HG03342 (cell line): ENCODE measurements at regions not wholly inside any gene's neighbourhood (a gene's known extent, or its start where the extent isn't known, plus 50 kb on each side); places are given as distances from the start of the nearest gene placed in this dataset.
A peak's percentile ranks its signal among the peaks of the same experiment; 100 is the strongest.
"Not testable (repeated sequence)": the region's sequence is repeated elsewhere in the genome, so short reads cannot be mapped to it uniquely, and the experiment has no call there.

Source experiments
- ATAC-seq: cut with Tn5 transposase; IDR thresholded peaks from one replicate; pipeline ENCODE4 v1.9.1; 2021; ENCODE audit warnings: mild to moderate bottlenecking, moderate library complexity; ENCODE audit not compliant: unreplicated experiment

DNA sequence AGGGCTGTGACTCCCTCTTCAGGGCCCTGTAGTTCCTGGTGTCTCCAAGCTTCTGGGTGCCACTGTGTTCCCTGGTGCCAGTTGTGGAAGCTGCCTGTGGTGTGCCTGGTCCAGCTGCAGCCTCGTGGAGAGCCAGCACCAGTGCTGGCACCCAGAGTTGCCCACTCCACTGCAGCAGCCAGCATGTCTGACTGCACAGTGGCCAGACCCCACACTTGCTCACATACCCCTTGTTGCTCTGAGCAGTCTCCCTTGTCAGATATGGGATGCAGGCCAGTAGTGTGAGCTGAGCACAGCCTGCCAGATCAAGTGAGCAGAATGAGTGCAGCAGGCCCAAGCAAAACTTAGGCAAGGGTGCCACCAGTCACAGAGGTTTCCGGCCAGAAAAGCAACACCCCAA is 108.6 kb downstream of the ZMAT1 start:
- no peak for ATAC-seq

GRCh38 chrX:101817739-101818138 is 114.1 kb downstream of the ZMAT1 start:
- not testable (repeated sequence) for ATAC-seq

- ATAC-seq, result no peak
Observed at GRCh38 chrX:101813200-101813599, 118.6 kb downstream of the ZMAT1 start.

DNA sequence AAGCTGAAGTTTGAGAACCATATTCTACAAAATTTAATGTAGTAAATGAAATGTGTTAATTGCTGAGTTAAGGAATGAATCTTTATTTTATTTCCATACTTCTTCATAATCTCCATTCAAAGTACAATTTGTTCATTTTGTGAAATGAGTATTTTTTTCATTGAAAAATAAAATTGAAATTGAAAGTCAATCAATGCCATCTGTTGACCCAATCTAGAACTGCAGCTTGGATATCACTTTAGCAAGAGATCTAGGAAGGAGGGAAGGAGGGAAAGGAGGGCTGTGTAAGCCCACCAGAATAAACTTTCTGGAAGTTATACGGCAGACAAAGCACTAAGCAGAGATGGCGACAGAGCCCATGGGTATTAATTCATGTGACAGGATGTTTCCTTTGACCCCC is 128.4 kb downstream of the ZMAT1 start:
- ATAC-seq, result no peak

DNA sequence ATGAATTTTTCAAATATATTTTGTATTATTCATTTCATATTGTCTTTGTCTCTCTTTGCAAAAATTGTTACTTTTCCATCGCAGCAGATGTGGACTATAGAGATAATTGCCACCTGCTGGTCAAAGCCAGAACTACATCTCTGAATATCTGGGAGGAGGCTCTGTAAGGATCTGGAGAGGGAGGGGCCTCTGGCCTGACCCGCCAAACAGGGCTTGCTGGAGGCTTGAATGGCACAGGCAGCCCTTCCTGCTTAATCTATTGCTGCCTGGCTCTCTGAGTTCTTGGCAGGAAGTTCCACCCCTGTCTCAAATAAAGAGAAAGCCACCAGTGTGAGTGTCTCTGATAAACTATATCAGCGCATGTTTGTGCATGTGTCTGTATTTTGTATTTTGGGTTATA is 132.4 kb downstream of the ZMAT1 start:
- ATAC-seq, result peak; percentile 100

GRCh38 chrX:101787934-101788333 is 128.3 kb upstream of the ARMCX2 start:
- ATAC-seq, result no peak

DNA sequence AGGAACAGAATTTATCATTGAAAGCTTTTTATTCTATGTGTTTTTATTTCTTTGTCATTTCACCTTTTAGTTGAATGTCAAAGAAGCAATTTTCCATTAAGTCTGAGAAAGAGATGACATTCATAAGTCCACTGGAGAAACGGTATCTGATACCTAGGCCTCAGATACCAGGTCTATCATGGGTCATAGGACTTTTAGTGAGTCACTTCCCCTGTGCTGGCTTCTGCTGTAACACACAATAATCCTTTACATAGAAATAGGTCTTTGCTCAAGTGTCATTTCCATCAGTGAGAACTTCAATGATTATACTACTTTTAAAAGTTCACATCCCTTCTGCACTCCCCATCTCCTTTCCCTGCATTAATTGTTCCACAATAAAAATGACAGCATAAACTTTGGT is 125.5 kb upstream of the ARMCX2 start:
- no peak for ATAC-seq

DNA sequence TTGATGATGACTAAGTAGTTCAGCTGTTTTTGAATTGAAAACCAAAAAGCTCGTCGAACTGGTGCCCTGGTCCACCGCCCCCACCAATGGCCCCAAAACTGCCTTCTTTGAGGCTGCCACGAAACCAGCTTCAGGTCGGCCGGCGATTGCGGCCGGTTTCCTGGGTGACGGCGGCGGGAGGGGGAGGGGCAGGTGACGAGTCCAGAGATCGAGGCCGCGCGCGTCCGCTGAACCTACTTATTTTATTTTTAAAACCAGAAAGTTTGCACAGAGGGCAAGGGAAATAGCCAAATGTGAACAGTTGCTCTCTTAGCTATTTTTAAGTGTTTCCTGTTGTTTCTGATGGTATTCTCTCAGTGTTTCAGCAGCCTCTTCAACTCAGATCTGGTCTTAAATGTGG is 120.8 kb upstream of the ARMCX2 start:
- ATAC-seq, result not testable (repeated sequence)

DNA sequence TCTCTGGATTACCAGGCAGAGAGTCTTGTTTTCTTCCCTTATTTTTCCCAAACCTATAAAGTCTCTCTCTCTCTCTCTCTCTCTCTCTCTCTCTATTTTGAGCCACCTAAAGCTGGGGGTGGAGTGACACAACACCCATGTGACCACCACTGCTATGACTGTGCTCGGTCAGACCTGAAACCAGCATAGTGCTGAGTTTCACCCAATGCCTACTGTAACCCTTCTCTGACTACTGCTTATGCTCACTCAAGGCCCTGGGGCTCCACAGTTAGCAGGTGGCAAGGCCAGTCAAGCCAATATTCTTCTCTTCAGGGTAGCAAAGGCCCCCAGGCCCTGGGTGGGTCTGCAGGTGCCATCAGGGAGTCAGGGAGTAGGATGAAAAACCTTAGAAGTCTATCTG is 114.7 kb upstream of the ARMCX2 start:
- ATAC-seq, result peak; percentile 100

DNA sequence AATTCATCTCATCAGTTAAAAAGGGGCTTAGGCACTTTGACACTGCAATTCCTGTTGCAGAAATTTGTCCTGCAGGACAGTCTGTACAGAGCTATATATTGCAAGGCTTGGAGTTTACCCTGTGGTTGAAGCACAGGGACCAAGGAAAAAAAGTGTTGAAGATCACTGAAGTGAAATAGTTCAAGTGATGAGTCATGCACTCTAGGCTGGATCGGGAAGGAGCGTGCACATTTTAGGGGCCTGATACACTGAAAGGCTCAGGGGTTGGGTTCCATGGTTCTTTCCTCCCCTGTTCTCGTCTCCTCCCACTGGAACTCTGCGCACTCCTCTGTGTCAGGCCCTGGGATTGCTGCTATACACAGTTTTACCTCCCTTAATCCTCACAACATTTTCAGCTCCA is 104.9 kb upstream of the ARMCX2 start:
- ATAC-seq, result no peak

DNA sequence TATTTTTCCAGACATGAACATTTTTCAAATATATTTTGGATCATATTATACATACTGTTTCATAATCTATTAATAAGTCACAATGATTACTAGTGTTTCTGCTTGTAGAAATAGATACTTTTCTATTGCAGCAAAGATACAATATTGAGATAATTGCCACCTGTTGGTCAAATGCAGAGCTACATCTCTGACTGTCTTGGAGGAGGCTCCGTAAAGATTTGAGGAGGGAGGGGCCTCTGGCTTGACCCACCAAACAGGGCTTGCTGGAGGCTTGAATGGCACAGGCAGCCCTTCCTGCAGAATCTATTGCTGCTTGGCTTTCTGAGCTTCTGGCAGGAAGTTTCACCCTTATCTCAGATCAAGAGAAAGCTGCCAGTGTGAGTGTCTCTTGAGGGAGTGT is 99.3 kb upstream of the ARMCX2 start:
- peak; percentile 97 for ATAC-seq

DNA sequence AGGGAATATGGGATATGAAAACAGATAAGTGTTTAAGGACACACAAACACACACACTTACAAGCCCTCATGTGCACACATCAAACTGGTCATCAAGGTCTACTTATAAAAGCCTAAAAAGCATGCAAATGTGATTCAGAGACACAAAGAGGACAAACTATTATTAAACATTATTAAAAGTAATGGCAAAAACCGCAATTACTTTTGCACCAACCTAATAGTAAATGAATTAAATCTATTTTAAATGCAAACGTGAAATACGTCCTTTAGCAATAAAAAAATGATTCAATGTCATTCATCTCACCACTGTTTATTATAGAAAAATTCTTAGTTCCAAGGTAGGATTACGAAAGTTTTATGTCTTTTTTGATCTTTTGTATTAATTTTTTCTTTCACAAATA is 91.1 kb upstream of the ARMCX2 start:
- no peak for ATAC-seq

DNA sequence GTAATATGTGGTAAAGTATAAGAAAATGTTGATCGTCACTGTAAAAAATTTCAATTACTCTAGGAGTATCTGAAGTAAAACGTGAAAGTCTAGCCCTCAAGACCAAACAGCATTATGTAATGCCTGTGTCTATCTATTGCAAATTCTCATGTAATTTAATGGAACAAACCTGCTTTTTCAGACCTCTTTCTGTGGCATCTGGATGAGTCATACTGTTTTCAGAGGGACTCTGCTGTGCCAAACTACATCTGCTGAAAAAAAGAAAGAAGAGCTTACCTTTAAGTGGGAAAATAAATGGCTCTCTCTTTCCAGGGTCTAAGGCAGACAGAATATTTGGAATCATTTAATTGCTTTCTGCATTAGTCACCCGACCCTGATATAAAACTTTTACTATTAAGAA is 89.8 kb upstream of the ARMCX2 start:
- ATAC-seq, result no peak

DNA sequence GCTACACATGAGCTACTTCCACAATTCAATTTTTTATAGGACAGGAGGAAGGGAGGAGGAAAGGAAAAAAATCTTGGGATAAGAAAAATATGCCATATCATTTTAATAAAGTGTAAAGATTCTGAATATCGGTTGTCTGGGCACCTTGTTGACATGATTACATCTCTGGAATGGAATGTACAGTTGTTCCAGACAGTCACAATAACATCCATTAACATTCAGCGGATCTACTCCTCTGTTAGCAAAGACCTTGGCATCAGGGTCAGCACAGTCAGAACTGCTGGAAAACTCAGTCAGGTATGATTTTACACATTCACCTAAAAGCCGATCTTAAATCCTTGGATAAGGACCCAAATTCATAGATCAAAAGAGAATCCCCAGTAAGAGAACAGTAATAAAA is 85.4 kb upstream of the ARMCX2 start:
- ATAC-seq, result no peak

DNA sequence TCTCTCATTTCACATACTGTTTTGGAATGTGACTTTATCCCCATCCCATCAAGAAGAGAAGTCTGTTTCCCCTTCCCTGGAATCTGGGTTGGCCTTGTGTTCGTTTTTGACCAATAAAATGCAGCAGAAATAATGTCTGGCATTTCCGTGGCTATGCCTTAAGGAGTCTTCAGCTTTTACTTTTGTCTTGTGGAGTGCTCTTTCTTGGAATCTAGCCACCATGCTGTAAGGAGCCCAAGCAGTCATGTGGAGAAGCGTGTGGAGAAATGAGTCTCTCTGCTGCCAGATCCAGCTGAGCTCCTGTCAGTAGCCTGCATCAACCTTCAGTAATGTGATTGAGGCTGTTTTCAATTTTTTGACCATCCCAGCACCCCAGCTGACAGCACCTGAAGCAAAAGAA is 84.4 kb upstream of the ARMCX2 start:
- no peak for ATAC-seq

- ATAC-seq, result no peak
Observed at GRCh38 chrX:101740642-101741041, 81.0 kb upstream of the ARMCX2 start.

DNA sequence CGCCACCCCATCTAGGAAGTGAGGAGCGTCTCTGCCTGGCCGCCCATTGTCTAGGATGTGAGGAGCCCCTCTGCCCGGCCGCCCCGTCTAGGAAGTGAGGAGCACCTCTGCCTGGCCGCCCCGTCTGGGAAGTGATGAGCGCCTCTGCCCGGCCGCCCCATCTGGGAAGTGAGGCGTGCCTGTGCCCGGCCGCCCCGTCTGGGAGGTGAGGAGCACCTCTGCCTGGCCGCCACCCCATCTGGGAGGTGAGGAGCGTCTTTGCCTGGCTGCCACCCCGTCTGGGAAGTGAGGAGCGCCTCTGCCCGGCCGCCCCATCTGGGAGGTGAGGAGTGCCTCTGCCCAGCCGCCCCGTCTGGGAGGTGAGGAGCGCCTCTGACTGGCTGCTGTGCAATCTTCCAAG is 79.2 kb upstream of the ARMCX2 start:
- ATAC-seq, result not testable (repeated sequence)

GRCh38 chrX:101738411-101738810 is 78.8 kb upstream of the ARMCX2 start:
- not testable (repeated sequence) for ATAC-seq

DNA sequence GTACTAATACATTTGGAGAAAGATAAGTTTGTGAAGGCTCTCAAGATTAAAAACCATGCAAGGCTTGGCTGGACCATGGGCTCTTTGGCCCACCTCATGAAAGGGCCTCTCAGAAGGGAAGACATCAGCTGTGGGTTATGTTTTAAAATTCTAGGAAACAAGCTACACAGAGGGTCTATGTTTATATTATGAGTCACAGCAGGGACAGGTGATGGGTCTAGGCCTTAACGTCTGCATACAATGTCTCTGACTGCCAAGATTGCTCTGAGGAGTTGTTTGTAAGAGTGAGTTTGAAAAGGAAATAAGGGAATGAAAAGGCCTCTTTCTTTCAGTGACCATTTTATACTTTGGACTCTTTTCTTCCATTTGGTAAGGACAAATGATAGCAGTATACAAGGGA is 77.0 kb upstream of the ARMCX2 start:
- no peak for ATAC-seq

GRCh38 chrX:101732870-101733269 is 73.2 kb upstream of the ARMCX2 start:
- ATAC-seq, result no peak

GRCh38 chrX:101729986-101730385 is 70.3 kb upstream of the ARMCX2 start:
- ATAC-seq, result no peak
